GM23338 (cell line): ENCODE measurements at regions not wholly inside any gene's neighbourhood (a gene's known extent, or its start where the extent isn't known, plus 50 kb on each side); places are given as distances from the start of the nearest gene placed in this dataset.

Experiments
- ATAC-seq: fragments of 200-7000 bp; cut with Tn5 transposase; 3 replicates; pipeline ENCODE4 v1.9.1; 2020
- DNase-seq: peaks from one replicate; pipeline ENCODE4 v3.0.0-alpha.2; 2015; ENCODE audit warnings: low spot score
- H2AFZ ChIP-seq: fragments of 200-600 bp; sonication (generic); 2 replicates; pipeline ENCODE4 v1.8.0; 2016; ENCODE audit warnings: antibody characterized with exemption, mild to moderate bottlenecking, moderate library complexity
- H3F3A ChIP-seq: fragments of 200-600 bp; sonication (generic); replicated peaks from 2 replicates; pipeline ENCODE4 v1.8.0; 2017; ENCODE audit warnings: antibody characterized with exemption, mixed run types, low read depth
- H3K27ac ChIP-seq: fragments of 200-600 bp; sonication (generic); 2 replicates; pipeline ENCODE4 v1.6.1; 2016; ENCODE audit warnings: low read depth
- H3K27me3 ChIP-seq: fragments of 200-600 bp; sonication (generic); 2 replicates; pipeline ENCODE4 v1.8.0; 2016; ENCODE audit warnings: mild to moderate bottlenecking, mixed run types, moderate library complexity; ENCODE audit not compliant: insufficient read depth
- H3K36me3 ChIP-seq: fragments of 200-600 bp; sonication (generic); 2 replicates; pipeline ENCODE4 v1.8.0; 2016; ENCODE audit warnings: mild to moderate bottlenecking; ENCODE audit not compliant: insufficient read depth
- H3K4me1 ChIP-seq: fragments of 200-600 bp; sonication (generic); 2 replicates; pipeline ENCODE4 v1.8.0; 2016; ENCODE audit warnings: mild to moderate bottlenecking, moderate library complexity; ENCODE audit not compliant: insufficient read depth
- H3K4me2 ChIP-seq: fragments of 200-600 bp; sonication (generic); 2 replicates; pipeline ENCODE4 v1.7.1; 2017; ENCODE audit warnings: mixed run types
- H3K4me3 ChIP-seq: fragments of 200-600 bp; sonication (generic); 2 replicates; pipeline ENCODE4 v1.6.1; 2016; ENCODE audit warnings: mixed run types
- H3K79me2 ChIP-seq: fragments of 200-600 bp; sonication (generic); replicated peaks from 2 replicates; pipeline ENCODE4 v1.8.0; 2017; ENCODE audit warnings: mild to moderate bottlenecking; ENCODE audit not compliant: insufficient read depth
- H3K9me2 ChIP-seq: fragments of 200-600 bp; sonication (generic); 2 replicates; pipeline ENCODE4 v1.8.0; 2017; ENCODE audit not compliant: insufficient read depth
- H4K20me1 ChIP-seq: fragments of 200-600 bp; sonication (generic); replicated peaks from 2 replicates; pipeline ENCODE4 v1.8.0; 2017; ENCODE audit warnings: mild to moderate bottlenecking; ENCODE audit not compliant: insufficient read depth
- H3K27ac Mint-ChIP-seq: 2 replicates; pipeline ENCODE4 v1.8.0; 2020; ENCODE audit warnings: inconsistent platforms, mild to moderate bottlenecking, moderate library complexity, mixed read lengths
- H3K27me3 Mint-ChIP-seq: 3 replicates; pipeline ENCODE4 v1.8.0; 2022; ENCODE audit warnings: low read depth, mild to moderate bottlenecking, moderate library complexity, mixed read lengths, inconsistent platforms; ENCODE audit not compliant: insufficient read depth, poor library complexity
- H3K36me3 Mint-ChIP-seq: 3 replicates; pipeline ENCODE4 v1.8.0; 2021; ENCODE audit warnings: low read depth, mild to moderate bottlenecking, inconsistent platforms, moderate library complexity, mixed read lengths
- H3K4me1 Mint-ChIP-seq: 3 replicates; pipeline ENCODE4 v1.8.0; 2020; ENCODE audit warnings: mild to moderate bottlenecking, inconsistent platforms, mixed read lengths
- H3K4me3 Mint-ChIP-seq: 3 replicates; pipeline ENCODE4 v1.8.0; 2021; ENCODE audit warnings: moderate library complexity, mild to moderate bottlenecking, inconsistent platforms, mixed read lengths
- H3K9me3 Mint-ChIP-seq: 3 replicates; pipeline ENCODE4 v1.8.0; 2020; ENCODE audit warnings: moderate library complexity, mild to moderate bottlenecking, inconsistent platforms, mixed read lengths
- CREB1 ChIP-seq: fragments of 250-450 bp; sonication (Bioruptor Pico); IDR thresholded peaks from 2 replicates; pipeline ENCODE4 v1.5.0; 2020; ENCODE audit warnings: low read depth, mild to moderate bottlenecking, moderate library complexity
- EZH2 ChIP-seq: fragments of 200-600 bp; sonication (generic); IDR thresholded peaks from one replicate; pipeline ENCODE4 v1.8.0; 2017; ENCODE audit warnings: antibody characterized with exemption, mild to moderate bottlenecking, low read depth; ENCODE audit not compliant: unreplicated experiment
- EZH2phosphoT487 ChIP-seq: fragments of 200-600 bp; sonication (generic); IDR thresholded peaks from one replicate; pipeline ENCODE4 v1.8.1; 2018; ENCODE audit warnings: antibody characterized with exemption; ENCODE audit not compliant: unreplicated experiment
- JUNB ChIP-seq: IDR thresholded peaks from one replicate; pipeline ENCODE4 v1.6.1; 2016; ENCODE audit warnings: antibody characterized with exemption; ENCODE audit not compliant: unreplicated experiment
- NANOG ChIP-seq: IDR thresholded peaks from 2 replicates; pipeline ENCODE4 v1.6.1; 2016; ENCODE audit warnings: antibody characterized with exemption, borderline replicate concordance
- POLR2AphosphoS5 ChIP-seq: IDR thresholded peaks from 2 replicates; pipeline ENCODE4 v1.6.1; 2016; ENCODE audit warnings: antibody characterized with exemption, low read depth
- STAT1 ChIP-seq: IDR thresholded peaks from one replicate; pipeline ENCODE4 v1.6.1; 2016; ENCODE audit warnings: antibody characterized with exemption; ENCODE audit not compliant: unreplicated experiment
- ZNF114 ChIP-seq: fragments of 250-450 bp; sonication (Bioruptor Pico); IDR thresholded peaks from 2 replicates; pipeline ENCODE4 v1.5.0; 2020; ENCODE audit warnings: mild to moderate bottlenecking, moderate library complexity
- ZNF331 ChIP-seq: fragments of 250-450 bp; sonication (Bioruptor Pico); IDR thresholded peaks from 2 replicates; pipeline ENCODE4 v1.5.0; 2020; ENCODE audit warnings: low read depth, mild to moderate bottlenecking, moderate library complexity
- TF ChIP-seq, protein P1 (sequence below): IDR thresholded peaks from one replicate; pipeline ENCODE4 v1.6.1; 2018; ENCODE audit warnings: antibody characterized with exemption; ENCODE audit not compliant: unreplicated experiment
- TF ChIP-seq, protein P2 (sequence below): IDR thresholded peaks from 2 replicates; pipeline ENCODE4 v1.6.1; 2016; ENCODE audit warnings: antibody characterized with exemption
- TF ChIP-seq, protein P3 (sequence below), 2 experiments: fragments of 200-600 bp in 1 of 2; sonication (generic) in 1 of 2; conservative IDR thresholded peaks; 2 replicates each; pipeline versions ENCODE4 v1.5.1 to v1.6.1; 2016 to 2017; ENCODE audit warnings: antibody characterized with exemption in 2 of 2, low read depth in 2 of 2, mild to moderate bottlenecking in 2 of 2, moderate library complexity in 1 of 2
- TF ChIP-seq, protein P4 (sequence below): fragments of 250-450 bp; sonication (Bioruptor Pico); IDR thresholded peaks from 2 replicates; pipeline ENCODE4 v1.5.0; 2020; ENCODE audit warnings: mild to moderate bottlenecking, moderate library complexity

DNA sequence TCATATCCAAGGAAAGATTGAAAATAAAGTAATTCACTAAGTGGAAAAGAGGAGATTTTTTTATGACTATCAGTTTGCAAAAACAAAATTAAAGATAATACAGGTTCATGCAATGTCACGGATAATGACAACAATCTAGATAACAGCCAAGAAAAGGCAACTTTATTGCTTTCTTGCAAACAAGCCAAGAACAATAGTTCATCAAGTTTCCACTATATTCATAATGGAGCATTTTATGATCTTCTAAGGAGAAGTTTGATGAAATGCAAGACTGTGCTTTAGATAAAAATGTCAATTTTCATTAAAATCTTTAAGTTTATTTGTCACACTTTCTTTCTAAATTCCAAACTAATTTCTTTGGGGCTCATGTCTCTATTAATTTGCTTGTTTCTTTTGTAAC, 53.9 kb upstream of the NRP1 start:
- Mint-ChIP-seq H3K4me1 (peaks cover 3% of the 10 kb centered on the region; the same call in 2 of the 3 replicates), H3K27me3 (no peaks in the 10 kb centered on the region), H3K9me3 (no peaks in the 10 kb centered on the region), H3K4me3 (no peak overlapping the region), H3K27ac (no peak overlapping the region), H3K36me3 (no peaks in the 10 kb centered on the region; the same call in 2 of the 3 replicates)
- H3K36me3 ChIP-seq = no peaks in the 10 kb centered on the region
- no peak for ATAC-seq
- no peak overlapping the region for H3K4me3 ChIP-seq
- no peaks in the 10 kb centered on the region for H3F3A ChIP-seq
- TF ChIP-seq POLR2AphosphoS5 (no peak), NANOG (no peak), ZNF331 (CRISPR knock-in tag) (no peak), ZNF114 (CRISPR knock-in tag) (no peak), CREB1 (CRISPR knock-in tag) (no peak), EZH2phosphoT487 (no peak), EZH2 (no peak), STAT1 (no peak), JUNB (no peak)
- TF ChIP-seq, protein P1, sequence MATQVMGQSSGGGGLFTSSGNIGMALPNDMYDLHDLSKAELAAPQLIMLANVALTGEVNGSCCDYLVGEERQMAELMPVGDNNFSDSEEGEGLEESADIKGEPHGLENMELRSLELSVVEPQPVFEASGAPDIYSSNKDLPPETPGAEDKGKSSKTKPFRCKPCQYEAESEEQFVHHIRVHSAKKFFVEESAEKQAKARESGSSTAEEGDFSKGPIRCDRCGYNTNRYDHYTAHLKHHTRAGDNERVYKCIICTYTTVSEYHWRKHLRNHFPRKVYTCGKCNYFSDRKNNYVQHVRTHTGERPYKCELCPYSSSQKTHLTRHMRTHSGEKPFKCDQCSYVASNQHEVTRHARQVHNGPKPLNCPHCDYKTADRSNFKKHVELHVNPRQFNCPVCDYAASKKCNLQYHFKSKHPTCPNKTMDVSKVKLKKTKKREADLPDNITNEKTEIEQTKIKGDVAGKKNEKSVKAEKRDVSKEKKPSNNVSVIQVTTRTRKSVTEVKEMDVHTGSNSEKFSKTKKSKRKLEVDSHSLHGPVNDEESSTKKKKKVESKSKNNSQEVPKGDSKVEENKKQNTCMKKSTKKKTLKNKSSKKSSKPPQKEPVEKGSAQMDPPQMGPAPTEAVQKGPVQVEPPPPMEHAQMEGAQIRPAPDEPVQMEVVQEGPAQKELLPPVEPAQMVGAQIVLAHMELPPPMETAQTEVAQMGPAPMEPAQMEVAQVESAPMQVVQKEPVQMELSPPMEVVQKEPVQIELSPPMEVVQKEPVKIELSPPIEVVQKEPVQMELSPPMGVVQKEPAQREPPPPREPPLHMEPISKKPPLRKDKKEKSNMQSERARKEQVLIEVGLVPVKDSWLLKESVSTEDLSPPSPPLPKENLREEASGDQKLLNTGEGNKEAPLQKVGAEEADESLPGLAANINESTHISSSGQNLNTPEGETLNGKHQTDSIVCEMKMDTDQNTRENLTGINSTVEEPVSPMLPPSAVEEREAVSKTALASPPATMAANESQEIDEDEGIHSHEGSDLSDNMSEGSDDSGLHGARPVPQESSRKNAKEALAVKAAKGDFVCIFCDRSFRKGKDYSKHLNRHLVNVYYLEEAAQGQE = no peak
- TF ChIP-seq, protein P2, sequence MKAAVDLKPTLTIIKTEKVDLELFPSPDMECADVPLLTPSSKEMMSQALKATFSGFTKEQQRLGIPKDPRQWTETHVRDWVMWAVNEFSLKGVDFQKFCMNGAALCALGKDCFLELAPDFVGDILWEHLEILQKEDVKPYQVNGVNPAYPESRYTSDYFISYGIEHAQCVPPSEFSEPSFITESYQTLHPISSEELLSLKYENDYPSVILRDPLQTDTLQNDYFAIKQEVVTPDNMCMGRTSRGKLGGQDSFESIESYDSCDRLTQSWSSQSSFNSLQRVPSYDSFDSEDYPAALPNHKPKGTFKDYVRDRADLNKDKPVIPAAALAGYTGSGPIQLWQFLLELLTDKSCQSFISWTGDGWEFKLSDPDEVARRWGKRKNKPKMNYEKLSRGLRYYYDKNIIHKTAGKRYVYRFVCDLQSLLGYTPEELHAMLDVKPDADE = no peak
- TF ChIP-seq, protein P3, sequence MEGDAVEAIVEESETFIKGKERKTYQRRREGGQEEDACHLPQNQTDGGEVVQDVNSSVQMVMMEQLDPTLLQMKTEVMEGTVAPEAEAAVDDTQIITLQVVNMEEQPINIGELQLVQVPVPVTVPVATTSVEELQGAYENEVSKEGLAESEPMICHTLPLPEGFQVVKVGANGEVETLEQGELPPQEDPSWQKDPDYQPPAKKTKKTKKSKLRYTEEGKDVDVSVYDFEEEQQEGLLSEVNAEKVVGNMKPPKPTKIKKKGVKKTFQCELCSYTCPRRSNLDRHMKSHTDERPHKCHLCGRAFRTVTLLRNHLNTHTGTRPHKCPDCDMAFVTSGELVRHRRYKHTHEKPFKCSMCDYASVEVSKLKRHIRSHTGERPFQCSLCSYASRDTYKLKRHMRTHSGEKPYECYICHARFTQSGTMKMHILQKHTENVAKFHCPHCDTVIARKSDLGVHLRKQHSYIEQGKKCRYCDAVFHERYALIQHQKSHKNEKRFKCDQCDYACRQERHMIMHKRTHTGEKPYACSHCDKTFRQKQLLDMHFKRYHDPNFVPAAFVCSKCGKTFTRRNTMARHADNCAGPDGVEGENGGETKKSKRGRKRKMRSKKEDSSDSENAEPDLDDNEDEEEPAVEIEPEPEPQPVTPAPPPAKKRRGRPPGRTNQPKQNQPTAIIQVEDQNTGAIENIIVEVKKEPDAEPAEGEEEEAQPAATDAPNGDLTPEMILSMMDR (conservative IDR thresholded peaks at IDR 0.05; ENCODE audit: low read depth in 2 of 2) = no peak
- TF ChIP-seq, protein P4, sequence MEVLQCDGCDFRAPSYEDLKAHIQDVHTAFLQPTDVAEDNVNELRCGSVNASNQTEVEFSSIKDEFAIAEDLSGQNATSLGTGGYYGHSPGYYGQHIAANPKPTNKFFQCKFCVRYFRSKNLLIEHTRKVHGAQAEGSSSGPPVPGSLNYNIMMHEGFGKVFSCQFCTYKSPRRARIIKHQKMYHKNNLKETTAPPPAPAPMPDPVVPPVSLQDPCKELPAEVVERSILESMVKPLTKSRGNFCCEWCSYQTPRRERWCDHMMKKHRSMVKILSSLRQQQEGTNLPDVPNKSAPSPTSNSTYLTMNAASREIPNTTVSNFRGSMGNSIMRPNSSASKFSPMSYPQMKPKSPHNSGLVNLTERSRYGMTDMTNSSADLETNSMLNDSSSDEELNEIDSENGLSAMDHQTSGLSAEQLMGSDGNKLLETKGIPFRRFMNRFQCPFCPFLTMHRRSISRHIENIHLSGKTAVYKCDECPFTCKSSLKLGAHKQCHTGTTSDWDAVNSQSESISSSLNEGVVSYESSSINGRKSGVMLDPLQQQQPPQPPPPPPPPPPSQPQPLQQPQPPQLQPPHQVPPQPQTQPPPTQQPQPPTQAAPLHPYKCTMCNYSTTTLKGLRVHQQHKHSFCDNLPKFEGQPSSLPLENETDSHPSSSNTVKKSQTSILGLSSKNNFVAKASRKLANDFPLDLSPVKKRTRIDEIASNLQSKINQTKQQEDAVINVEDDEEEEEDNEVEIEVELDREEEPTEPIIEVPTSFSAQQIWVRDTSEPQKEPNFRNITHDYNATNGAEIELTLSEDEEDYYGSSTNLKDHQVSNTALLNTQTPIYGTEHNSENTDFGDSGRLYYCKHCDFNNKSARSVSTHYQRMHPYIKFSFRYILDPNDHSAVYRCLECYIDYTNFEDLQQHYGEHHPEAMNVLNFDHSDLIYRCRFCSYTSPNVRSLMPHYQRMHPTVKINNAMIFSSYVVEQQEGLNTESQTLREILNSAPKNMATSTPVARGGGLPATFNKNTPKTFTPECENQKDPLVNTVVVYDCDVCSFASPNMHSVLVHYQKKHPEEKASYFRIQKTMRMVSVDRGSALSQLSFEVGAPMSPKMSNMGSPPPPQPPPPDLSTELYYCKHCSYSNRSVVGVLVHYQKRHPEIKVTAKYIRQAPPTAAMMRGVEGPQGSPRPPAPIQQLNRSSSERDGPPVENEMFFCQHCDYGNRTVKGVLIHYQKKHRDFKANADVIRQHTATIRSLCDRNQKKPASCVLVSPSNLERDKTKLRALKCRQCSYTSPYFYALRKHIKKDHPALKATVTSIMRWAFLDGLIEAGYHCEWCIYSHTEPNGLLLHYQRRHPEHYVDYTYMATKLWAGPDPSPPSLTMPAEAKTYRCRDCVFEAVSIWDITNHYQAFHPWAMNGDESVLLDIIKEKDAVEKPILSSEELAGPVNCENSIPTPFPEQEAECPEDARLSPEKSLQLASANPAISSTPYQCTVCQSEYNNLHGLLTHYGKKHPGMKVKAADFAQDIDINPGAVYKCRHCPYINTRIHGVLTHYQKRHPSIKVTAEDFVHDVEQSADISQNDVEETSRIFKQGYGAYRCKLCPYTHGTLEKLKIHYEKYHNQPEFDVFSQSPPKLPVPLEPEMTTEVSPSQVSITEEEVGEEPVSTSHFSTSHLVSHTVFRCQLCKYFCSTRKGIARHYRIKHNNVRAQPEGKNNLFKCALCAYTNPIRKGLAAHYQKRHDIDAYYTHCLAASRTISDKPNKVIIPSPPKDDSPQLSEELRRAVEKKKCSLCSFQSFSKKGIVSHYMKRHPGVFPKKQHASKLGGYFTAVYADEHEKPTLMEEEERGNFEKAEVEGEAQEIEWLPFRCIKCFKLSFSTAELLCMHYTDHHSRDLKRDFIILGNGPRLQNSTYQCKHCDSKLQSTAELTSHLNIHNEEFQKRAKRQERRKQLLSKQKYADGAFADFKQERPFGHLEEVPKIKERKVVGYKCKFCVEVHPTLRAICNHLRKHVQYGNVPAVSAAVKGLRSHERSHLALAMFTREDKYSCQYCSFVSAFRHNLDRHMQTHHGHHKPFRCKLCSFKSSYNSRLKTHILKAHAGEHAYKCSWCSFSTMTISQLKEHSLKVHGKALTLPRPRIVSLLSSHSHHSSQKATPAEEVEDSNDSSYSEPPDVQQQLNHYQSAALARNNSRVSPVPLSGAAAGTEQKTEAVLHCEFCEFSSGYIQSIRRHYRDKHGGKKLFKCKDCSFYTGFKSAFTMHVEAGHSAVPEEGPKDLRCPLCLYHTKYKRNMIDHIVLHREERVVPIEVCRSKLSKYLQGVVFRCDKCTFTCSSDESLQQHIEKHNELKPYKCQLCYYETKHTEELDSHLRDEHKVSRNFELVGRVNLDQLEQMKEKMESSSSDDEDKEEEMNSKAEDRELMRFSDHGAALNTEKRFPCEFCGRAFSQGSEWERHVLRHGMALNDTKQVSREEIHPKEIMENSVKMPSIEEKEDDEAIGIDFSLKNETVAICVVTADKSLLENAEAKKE (CRISPR knock-in tag) = no peak
- H3K4me2 ChIP-seq = no peak overlapping the region
- no peak overlapping the region for H3K27ac ChIP-seq
- H4K20me1 ChIP-seq = no peaks in the 10 kb centered on the region
- H3K4me1 ChIP-seq = peaks cover 3% of the 10 kb centered on the region; the same call in 1 of the 2 replicates
- no peak overlapping the region for H2AFZ ChIP-seq
- H3K9me2 ChIP-seq = peaks cover 16% of the 10 kb centered on the region
- no peaks in the 10 kb centered on the region for H3K27me3 ChIP-seq
- no peaks in the 10 kb centered on the region for H3K79me2 ChIP-seq
- DNase-seq = no peak
